ENCODE measurements at regions not wholly inside any gene's neighbourhood (a gene's known extent, or its start where the extent isn't known, plus 50 kb on each side); places are given as distances from the start of the nearest gene placed in this dataset.

DNA sequence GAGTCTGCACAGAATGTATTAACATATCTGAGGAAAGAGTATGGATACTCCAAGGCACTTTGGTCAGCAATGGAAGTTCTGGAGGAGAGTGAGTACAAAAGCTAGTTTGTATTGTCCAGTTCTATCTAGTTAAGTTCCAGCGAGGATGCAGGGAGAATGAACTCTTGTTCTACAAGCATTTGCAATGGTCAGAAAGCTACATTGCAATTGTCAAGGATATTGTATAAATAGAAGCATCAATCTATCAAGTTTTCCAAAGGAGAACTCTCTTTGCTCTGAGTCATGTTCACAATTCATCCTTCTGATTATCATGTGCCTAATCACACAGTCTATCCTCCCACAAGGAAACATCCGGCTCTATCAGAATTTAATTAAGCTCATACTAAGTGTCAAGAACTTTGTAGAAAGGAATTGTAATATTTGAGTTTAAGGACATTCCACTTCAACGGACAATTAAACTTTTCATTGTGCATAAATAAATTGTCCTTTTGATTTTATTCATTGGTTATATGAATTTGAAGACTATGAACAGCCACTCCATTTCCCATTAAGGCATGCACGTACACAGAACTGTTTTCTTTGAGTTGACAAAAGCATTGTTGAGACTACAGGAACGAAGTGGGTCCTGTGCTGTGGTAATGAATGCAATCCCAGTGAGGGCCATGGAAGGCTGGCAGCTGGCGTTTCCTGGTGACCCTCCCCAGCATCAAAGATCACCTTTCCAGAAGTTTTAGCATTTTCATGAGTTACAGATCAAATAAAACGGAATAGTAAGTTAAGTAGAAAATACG is 973.5 kb upstream of the GOT2 start:
- H3K9me2 ChIP-seq, result no peaks in the 10 kb centered on the region
- H3K27me3 ChIP-seq (ENCODE audit: insufficient read depth), result no peaks in the 10 kb centered on the region
- 20% methylated on average over 8 of the region's 8 CpGs for WGBS (ENCODE audit: low lambda C conversion rate)
- H3K4me3 ChIP-seq (ENCODE audit: low read depth in 2 of 2, low read length in 1 of 2), result no peak overlapping the region
- H3F3A ChIP-seq (replicated peaks; ENCODE audit: insufficient read depth), result no peaks in the 10 kb centered on the region
- TF ChIP-seq TEAD4 (IDR thresholded peaks at IDR 0.05; ENCODE audit: borderline replicate concordance, insufficient read depth), result no peak
- no peak for TF ChIP-seq GABPA (IDR thresholded peaks at IDR 0.05; ENCODE audit: low read depth)
- no peak for TF ChIP-seq MXI1 (IDR thresholded peaks at IDR 0.05; ENCODE audit: low read depth, low read length)
- TF ChIP-seq, protein P1, sequence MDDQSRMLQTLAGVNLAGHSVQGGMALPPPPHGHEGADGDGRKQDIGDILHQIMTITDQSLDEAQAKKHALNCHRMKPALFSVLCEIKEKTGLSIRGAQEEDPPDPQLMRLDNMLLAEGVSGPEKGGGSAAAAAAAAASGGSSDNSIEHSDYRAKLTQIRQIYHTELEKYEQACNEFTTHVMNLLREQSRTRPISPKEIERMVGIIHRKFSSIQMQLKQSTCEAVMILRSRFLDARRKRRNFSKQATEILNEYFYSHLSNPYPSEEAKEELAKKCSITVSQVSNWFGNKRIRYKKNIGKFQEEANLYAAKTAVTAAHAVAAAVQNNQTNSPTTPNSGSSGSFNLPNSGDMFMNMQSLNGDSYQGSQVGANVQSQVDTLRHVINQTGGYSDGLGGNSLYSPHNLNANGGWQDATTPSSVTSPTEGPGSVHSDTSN (IDR thresholded peaks at IDR 0.05), result no peak
- TF ChIP-seq, protein P2, sequence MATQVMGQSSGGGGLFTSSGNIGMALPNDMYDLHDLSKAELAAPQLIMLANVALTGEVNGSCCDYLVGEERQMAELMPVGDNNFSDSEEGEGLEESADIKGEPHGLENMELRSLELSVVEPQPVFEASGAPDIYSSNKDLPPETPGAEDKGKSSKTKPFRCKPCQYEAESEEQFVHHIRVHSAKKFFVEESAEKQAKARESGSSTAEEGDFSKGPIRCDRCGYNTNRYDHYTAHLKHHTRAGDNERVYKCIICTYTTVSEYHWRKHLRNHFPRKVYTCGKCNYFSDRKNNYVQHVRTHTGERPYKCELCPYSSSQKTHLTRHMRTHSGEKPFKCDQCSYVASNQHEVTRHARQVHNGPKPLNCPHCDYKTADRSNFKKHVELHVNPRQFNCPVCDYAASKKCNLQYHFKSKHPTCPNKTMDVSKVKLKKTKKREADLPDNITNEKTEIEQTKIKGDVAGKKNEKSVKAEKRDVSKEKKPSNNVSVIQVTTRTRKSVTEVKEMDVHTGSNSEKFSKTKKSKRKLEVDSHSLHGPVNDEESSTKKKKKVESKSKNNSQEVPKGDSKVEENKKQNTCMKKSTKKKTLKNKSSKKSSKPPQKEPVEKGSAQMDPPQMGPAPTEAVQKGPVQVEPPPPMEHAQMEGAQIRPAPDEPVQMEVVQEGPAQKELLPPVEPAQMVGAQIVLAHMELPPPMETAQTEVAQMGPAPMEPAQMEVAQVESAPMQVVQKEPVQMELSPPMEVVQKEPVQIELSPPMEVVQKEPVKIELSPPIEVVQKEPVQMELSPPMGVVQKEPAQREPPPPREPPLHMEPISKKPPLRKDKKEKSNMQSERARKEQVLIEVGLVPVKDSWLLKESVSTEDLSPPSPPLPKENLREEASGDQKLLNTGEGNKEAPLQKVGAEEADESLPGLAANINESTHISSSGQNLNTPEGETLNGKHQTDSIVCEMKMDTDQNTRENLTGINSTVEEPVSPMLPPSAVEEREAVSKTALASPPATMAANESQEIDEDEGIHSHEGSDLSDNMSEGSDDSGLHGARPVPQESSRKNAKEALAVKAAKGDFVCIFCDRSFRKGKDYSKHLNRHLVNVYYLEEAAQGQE (IDR thresholded peaks at IDR 0.05; ENCODE audit: low read depth, low read length), result no peak
- TF ChIP-seq TAF1 (IDR thresholded peaks at IDR 0.05; ENCODE audit: borderline replicate concordance, low read depth, low read length), result no peak
- no peak for TF ChIP-seq TCF12 (IDR thresholded peaks at IDR 0.05)
- no peak for TF ChIP-seq RXRA (IDR thresholded peaks at IDR 0.05; ENCODE audit: borderline replicate concordance, low read depth)
- TF ChIP-seq RFX5 (IDR thresholded peaks at IDR 0.05; ENCODE audit: low read length), result no peak
- TF ChIP-seq, protein P3, sequence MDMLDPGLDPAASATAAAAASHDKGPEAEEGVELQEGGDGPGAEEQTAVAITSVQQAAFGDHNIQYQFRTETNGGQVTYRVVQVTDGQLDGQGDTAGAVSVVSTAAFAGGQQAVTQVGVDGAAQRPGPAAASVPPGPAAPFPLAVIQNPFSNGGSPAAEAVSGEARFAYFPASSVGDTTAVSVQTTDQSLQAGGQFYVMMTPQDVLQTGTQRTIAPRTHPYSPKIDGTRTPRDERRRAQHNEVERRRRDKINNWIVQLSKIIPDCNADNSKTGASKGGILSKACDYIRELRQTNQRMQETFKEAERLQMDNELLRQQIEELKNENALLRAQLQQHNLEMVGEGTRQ (IDR thresholded peaks at IDR 0.05; ENCODE audit: borderline replicate concordance, low read depth, low read length), result no peak
- no peak for TF ChIP-seq FOXM1 (IDR thresholded peaks at IDR 0.05; ENCODE audit: low read depth)
- no peak for DNase-seq
- no peak overlapping the region for H3K9ac ChIP-seq
- H3K27ac ChIP-seq (ENCODE audit: low read depth in 2 of 2, low read length in 1 of 2), result no peak overlapping the region
- CTCF ChIA-PET, result no interaction called here
- no peak overlapping the region for H2AFZ ChIP-seq (ENCODE audit: low read depth)
- no peaks in the 10 kb centered on the region for H3K36me3 ChIP-seq (replicated peaks in 1 of 2; ENCODE audit: control insufficient read depth in 1 of 2, insufficient read depth in 2 of 2, low read length in 1 of 2)
- H3K79me2 ChIP-seq (ENCODE audit: insufficient read depth), result no peaks in the 10 kb centered on the region
- H4K20me1 ChIP-seq (ENCODE audit: insufficient read depth), result no peaks in the 10 kb centered on the region
- POLR2A ChIA-PET, result no interaction called here
- no peak overlapping the region for H3K4me2 ChIP-seq
- no peaks in the 10 kb centered on the region for H3K9me3 ChIP-seq
- H3K4me1 ChIP-seq (ENCODE audit: control insufficient read depth in 1 of 2, insufficient read depth in 2 of 2, low read depth in 1 of 2, low read length in 1 of 2), result no peaks in the 10 kb centered on the region

Data from SK-N-SH (cell line).